ENCODE measurements at regions not wholly inside any gene's neighbourhood (a gene's known extent, or its start where the extent isn't known, plus 50 kb on each side); places are given as distances from the start of the nearest gene placed in this dataset.

GRCh38 chr5:86170194-86170593 is 447.5 kb upstream of the COX7C start:
- TF ChIP-seq POLR2A (IDR thresholded peaks at IDR 0.05) (no peak), CTCF (IDR thresholded peaks at IDR 0.05) (no peak)
